ENCODE measurements at regions not wholly inside any gene's neighbourhood (a gene's known extent, or its start where the extent isn't known, plus 50 kb on each side); places are given as distances from the start of the nearest gene placed in this dataset.

DNA sequence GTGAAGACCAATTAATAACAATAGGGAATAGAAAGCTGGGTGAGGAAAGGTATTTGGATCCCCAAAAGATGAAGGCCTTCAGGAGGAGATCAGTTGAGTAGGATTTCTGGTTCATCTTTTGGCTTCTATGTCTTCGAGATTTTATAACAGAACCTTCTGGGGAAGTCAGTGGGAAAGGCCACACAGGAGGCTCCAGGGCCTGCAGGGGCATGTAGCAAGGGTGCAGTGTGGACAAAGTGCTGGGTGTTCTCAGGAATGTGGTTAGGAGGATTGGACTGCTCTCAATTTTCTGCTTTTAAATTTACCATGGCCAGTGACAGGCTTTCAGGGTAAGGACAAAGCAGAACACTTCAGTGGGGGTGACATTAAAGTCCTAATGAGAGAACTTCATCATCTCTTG is 378.0 kb downstream of the CCSER2 start:
- TF ChIP-seq CTCF (IDR thresholded peaks at IDR 0.05; ENCODE audit: poor library complexity) (no peak), EZH2 (IDR thresholded peaks at IDR 0.05; ENCODE audit: borderline replicate concordance) (no peak)
